K562 (cell line): ENCODE measurements at regions not wholly inside any gene's neighbourhood (a gene's known extent, or its start where the extent isn't known, plus 50 kb on each side); places are given as distances from the start of the nearest gene placed in this dataset.
A peak's percentile ranks its signal among the peaks of the same experiment; 100 is the strongest.
"Not testable (repeated sequence)": the region's sequence is repeated elsewhere in the genome, so short reads cannot be mapped to it uniquely, and the experiment has no call there.

Experiments used
- ATAC-seq: fragments of 200-7000 bp; cut with Tn5 transposase; 3 replicates; pipeline ENCODE4 v1.9.1; 2020; ENCODE audit warnings: moderate library complexity
- BruUV-seq: library from RNA; stranded (reverse); fragments of 400-500 nt; replicated peaks from 2 replicates; lab custom pipeline; 2021; lab: Mats Ljungman, UMichigan
- CTCF ChIA-PET: fragments of 300-600 bp; formaldehyde crosslinking; extraction: SDS; loops from one replicate; lab custom pipeline; 2021; ENCODE audit warnings: low intra/inter-chr PET ratio; lab: Yijun Ruan, JAX
- POLR2A ChIA-PET: fragments of 300-600, 350-650 bp; sonication (Branson Sonifier 250); formaldehyde crosslinking; extraction: SDS; loops from one replicate; lab custom pipeline; 2021; ENCODE audit warnings: antibody characterized with exemption, inconsistent platforms; lab: Yijun Ruan, JAX
- DNase-seq, 4 experiments: peaks; one replicate each; pipeline versions ENCODE4 v3.0.0 to v3.0.0-alpha.2; 2011 to 2018; ENCODE audit warnings: low spot score in 3 of 4, mixed read lengths in 3 of 4; ENCODE audit errors: extremely low read depth in 1 of 4
- FAIRE-seq: peaks from 2 replicates; lab custom pipeline; 2011; peaks lifted over from hg19 to GRCh38; lab: Jason Lieb, UNC
- H2AFZ ChIP-seq: 2 replicates; pipeline ENCODE4 v1.6.0; 2011; ENCODE audit warnings: low read depth, low read length, control low read depth, inconsistent platforms
- H3K27ac ChIP-seq: fragments of 200-600 bp; 3 replicates; pipeline ENCODE4 v1.8.0; 2011; ENCODE audit warnings: low read depth, mild to moderate bottlenecking, control low read depth, inconsistent platforms, low read length, moderate library complexity, mixed read lengths; ENCODE audit errors: extremely low read depth
- H3K27me3 ChIP-seq, 2 experiments: fragments of 300-600 bp in 1 of 2; 2 replicates in 1 of 2; 3 replicates in 1 of 2; pipeline versions ENCODE4 v1.6.0 to v1.8.0; 2011; ENCODE audit warnings: inconsistent platforms in 2 of 2, low read length in 2 of 2, mild to moderate bottlenecking in 1 of 2, mixed read lengths in 1 of 2, moderate library complexity in 1 of 2; ENCODE audit not compliant: control insufficient read depth in 2 of 2, insufficient read depth in 2 of 2
- H3K36me3 ChIP-seq: fragments of 300-600 bp; 3 replicates; pipeline ENCODE4 v1.8.0; 2011; ENCODE audit warnings: mild to moderate bottlenecking, low read length, inconsistent platforms; ENCODE audit not compliant: control insufficient read depth, insufficient read depth
- H3K4me1 ChIP-seq, 2 experiments: fragments of 200-600 bp in 1 of 2; replicated peaks in 1 of 2; 2 replicates in 1 of 2; 3 replicates in 1 of 2; pipeline versions ENCODE4 v1.5.1 to v1.8.0; 2011; ENCODE audit warnings: inconsistent platforms in 2 of 2, low read length in 2 of 2, mild to moderate bottlenecking in 1 of 2, mixed read lengths in 1 of 2, moderate library complexity in 1 of 2; ENCODE audit not compliant: control insufficient read depth in 2 of 2, insufficient read depth in 2 of 2
- H3K4me2 ChIP-seq: 2 replicates; pipeline ENCODE4 v1.6.1; 2011; ENCODE audit warnings: low read length, control low read depth, inconsistent platforms, mixed read lengths; ENCODE audit not compliant: insufficient read depth
- H3K4me3 ChIP-seq: fragments of 200-600 bp; sonication (generic), shearing (Covaris generic); 2 replicates; pipeline ENCODE4 v1.5.1; 2016; ENCODE audit warnings: control low read depth, inconsistent platforms
- H3K79me2 ChIP-seq: fragments of 200-600 bp; 3 replicates; pipeline ENCODE4 v1.8.0; 2011; ENCODE audit warnings: low read length, inconsistent platforms; ENCODE audit not compliant: control insufficient read depth, insufficient read depth
- H3K9ac ChIP-seq, 2 experiments: 2 replicates each; pipeline versions ENCODE4 v1.6.0 to v1.6.1; 2011; ENCODE audit warnings: low read depth in 2 of 2, low read length in 2 of 2, control low read depth in 1 of 2, inconsistent platforms in 1 of 2, mild to moderate bottlenecking in 1 of 2, mixed read lengths in 1 of 2; ENCODE audit not compliant: insufficient read depth in 1 of 2
- H3K9me1 ChIP-seq: one replicate; pipeline ENCODE4 v1.6.0; 2011; ENCODE audit warnings: inconsistent platforms, mild to moderate bottlenecking, low read length, moderate library complexity; ENCODE audit not compliant: control insufficient read depth, insufficient read depth
- H3K9me3 ChIP-seq: replicated peaks from 2 replicates; pipeline ENCODE4 v1.5.1; 2011; ENCODE audit warnings: low read depth, low read length, inconsistent platforms; ENCODE audit not compliant: control insufficient read depth, insufficient read depth
- H4K20me1 ChIP-seq: replicated peaks from 2 replicates; pipeline ENCODE4 v1.6.1; 2011; ENCODE audit warnings: low read length, inconsistent platforms, mixed read lengths; ENCODE audit not compliant: control insufficient read depth, insufficient read depth
- BCLAF1 ChIP-seq, 2 experiments: fragments of 450-650 bp in 1 of 2; IDR thresholded peaks; 2 replicates each; pipeline ENCODE4 v1.6.1; 2011 to 2017; ENCODE audit warnings: low read depth in 2 of 2, antibody characterized with exemption in 1 of 2, borderline replicate concordance in 1 of 2, low read length in 1 of 2, mild to moderate bottlenecking in 1 of 2, mixed read lengths in 1 of 2; ENCODE audit not compliant: control insufficient read depth in 1 of 2
- ZBTB11 ChIP-seq, 3 experiments: fragments of 200-800 bp in 1 of 3; fragments of 250-450 bp in 1 of 3; fragments of 450-650 bp in 1 of 3; sonication (Bioruptor Pico) in 1 of 3; sonication (Bioruptor generic) in 1 of 3; formaldehyde crosslinking in 1 of 3; IDR thresholded peaks; 2 replicates each; pipeline versions ENCODE4 v1.6.1 to v1.8.0; 2016 to 2022; ENCODE audit warnings: mild to moderate bottlenecking in 2 of 3, missing genetic modification characterization in 2 of 3, missing compliant biosample characterization in 1 of 3, moderate library complexity in 1 of 3
- whole genome bisulfite sequencing: fragments of 100-300 bp; shearing (Covaris generic); methylation state at CpG from one replicate; pipeline ENCODE4 v1.1.6; 2016; ENCODE audit warnings: low coverage, mixed read lengths; ENCODE audit not compliant: insufficient coverage; ENCODE audit errors: missing lambda C conversion rate; 5-methylcytosine and 5-hydroxymethylcytosine counted together
- in situ Hi-C: fragments of 300-500 bp; cut with MboI; formaldehyde crosslinking; loops from 4 replicates; pipeline ENCODE4 v1.15.0; 2018; ENCODE audit warnings: inconsistent platforms, mixed read lengths
- intact Hi-C: fragments of 100-400 bp; cut with micrococcal nuclease; formaldehyde crosslinking; loops from 2 replicates; pipeline ENCODE4 v1.14.2; 2022

- DNase-seq, H3K9me3 ChIP-seq, CTCF ChIA-PET, BruUV-seq, H3K9ac ChIP-seq, ATAC-seq, in situ Hi-C loops, H4K20me1 ChIP-seq, H3K4me3 ChIP-seq, H3K27me3 ChIP-seq, H3K9me1 ChIP-seq, FAIRE-seq, H3K79me2 ChIP-seq, H3K36me3 ChIP-seq, H3K27ac ChIP-seq, H3K4me1 ChIP-seq, H3K4me2 ChIP-seq, H2AFZ ChIP-seq, intact Hi-C loops: not testable (repeated sequence)
- TF ChIP-seq BCLAF1 (IDR thresholded peaks at IDR 0.05; ENCODE audit: borderline replicate concordance in 1 of 2, control insufficient read depth in 1 of 2, low read depth in 2 of 2, low read length in 1 of 2), result 0 out of 4 replicates have a peak, but pooled peaks of 1 of the 2 experiments have one; percentile 59
- TF ChIP-seq ZBTB11 (CRISPR knock-in tag; IDR thresholded peaks at IDR 0.05), result peak in 1 of 3 experiments; percentile 94; a peak in 2 of 6 replicates
- POLR2A ChIA-PET, result interaction anchor here (1.0 kb wide), 1 partner anchor 11 kb away, joined by 3 read pairs; no protein-coding TSS in a partner anchor
- 58% methylated on average over 5 of the region's 5 CpGs for WGBS
Measured at GRCh38 chr20:53859009-53859408, 211.4 kb downstream of the BCAS1 start.
